ENCODE measurements at regions not wholly inside any gene's neighbourhood (a gene's known extent, or its start where the extent isn't known, plus 50 kb on each side); places are given as distances from the start of the nearest gene placed in this dataset.
"Not testable (repeated sequence)": the region's sequence is repeated elsewhere in the genome, so short reads cannot be mapped to it uniquely, and the experiment has no call there.

DNA sequence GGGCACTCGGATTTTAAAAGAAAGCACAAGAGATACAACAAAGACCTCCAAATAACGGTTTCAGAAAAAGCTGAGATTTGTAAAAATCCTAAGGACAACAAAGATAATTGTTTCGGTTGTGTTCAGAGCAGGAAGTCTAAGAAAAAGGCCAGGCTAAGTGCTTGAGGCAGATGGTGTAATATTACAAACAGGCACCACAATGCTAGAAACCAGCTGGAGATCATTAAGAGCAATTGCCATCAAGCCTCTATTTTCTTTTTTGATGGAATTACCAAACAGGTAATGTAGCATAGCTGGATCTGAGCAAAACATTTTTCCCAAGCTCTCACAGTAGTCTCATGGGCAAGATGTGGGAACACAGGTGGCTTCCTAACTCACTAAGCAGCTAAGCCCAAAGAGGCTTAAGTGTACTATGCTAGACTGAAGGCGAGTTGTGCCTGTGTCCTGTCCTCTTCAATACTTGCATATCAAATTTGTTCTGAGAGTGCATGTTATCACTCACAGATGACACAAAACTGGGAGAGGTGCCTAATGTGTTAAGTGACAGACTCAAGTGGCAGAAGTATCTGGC is 161.6 kb downstream of the GLUL start:
- TF ChIP-seq POLR2AphosphoS5 (IDR thresholded peaks at IDR 0.05): no peak
- TF ChIP-seq, protein P1, sequence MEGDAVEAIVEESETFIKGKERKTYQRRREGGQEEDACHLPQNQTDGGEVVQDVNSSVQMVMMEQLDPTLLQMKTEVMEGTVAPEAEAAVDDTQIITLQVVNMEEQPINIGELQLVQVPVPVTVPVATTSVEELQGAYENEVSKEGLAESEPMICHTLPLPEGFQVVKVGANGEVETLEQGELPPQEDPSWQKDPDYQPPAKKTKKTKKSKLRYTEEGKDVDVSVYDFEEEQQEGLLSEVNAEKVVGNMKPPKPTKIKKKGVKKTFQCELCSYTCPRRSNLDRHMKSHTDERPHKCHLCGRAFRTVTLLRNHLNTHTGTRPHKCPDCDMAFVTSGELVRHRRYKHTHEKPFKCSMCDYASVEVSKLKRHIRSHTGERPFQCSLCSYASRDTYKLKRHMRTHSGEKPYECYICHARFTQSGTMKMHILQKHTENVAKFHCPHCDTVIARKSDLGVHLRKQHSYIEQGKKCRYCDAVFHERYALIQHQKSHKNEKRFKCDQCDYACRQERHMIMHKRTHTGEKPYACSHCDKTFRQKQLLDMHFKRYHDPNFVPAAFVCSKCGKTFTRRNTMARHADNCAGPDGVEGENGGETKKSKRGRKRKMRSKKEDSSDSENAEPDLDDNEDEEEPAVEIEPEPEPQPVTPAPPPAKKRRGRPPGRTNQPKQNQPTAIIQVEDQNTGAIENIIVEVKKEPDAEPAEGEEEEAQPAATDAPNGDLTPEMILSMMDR (IDR thresholded peaks at IDR 0.05): no peak
- TF ChIP-seq EP300 (IDR thresholded peaks at IDR 0.05): no peak
- no peak for TF ChIP-seq POLR2A (IDR thresholded peaks at IDR 0.05)
- Histone ChIP-seq H3K4me1 (peaks cover 0 to 7% (median 3%) of the 10 kb centered on the region in 4 donors), H3K27me3 (no peaks in the 10 kb centered on the region), H3K27ac (no peak overlapping the region), H3K4me3 (no peak overlapping the region), H3K9me3 (no peaks in the 10 kb centered on the region), H3K36me3 (no peaks in the 10 kb centered on the region)
- ATAC-seq (ENCODE audit: low FRiP score in 2 of 2) (no peak), DNase-seq (no peak)
- WGBS, 2 donors: 72 to 74% methylated on average over 4 of the region's 4 CpGs

DNA sequence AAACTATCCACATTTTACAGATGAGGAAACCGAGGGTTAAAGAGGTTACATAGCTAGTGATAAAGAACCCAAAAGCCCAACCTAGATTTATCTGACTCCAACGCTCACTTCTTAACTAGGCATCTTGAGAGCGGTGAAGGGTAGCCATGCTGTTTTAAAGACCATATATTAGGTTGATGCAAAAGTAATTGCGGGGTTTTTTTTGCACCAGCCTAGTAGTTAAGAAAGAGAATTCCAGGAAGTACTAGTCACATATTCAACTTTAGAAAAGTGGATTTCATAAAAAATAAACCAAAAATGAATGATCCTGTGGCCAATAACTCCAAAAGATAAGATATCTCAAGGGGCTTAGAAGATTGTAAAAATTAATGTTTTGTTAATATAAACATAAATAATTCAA is 162.1 kb downstream of the GLUL start:
- no peaks in the 10 kb centered on the region for H3K9me3 ChIP-seq
- no peaks in the 10 kb centered on the region for H3K36me3 ChIP-seq
- WGBS, 2 donors: 86 to 90% methylated on average over 4 of the region's 4 CpGs
- DNase-seq: no peak
- TF ChIP-seq POLR2AphosphoS5 (IDR thresholded peaks at IDR 0.05) (no peak), POLR2A (IDR thresholded peaks at IDR 0.05) (no peak), EP300 (IDR thresholded peaks at IDR 0.05) (no peak)
- TF ChIP-seq, protein P1 (IDR thresholded peaks at IDR 0.05): no peak
- H3K4me1 ChIP-seq: peaks cover 0 to 7% (median 3%) of the 10 kb centered on the region in 4 donors
- no peaks in the 10 kb centered on the region for H3K27me3 ChIP-seq
- no peak overlapping the region for H3K27ac ChIP-seq
- no peak for ATAC-seq (ENCODE audit: low FRiP score in 2 of 2)
- no peak overlapping the region for H3K4me3 ChIP-seq

DNA sequence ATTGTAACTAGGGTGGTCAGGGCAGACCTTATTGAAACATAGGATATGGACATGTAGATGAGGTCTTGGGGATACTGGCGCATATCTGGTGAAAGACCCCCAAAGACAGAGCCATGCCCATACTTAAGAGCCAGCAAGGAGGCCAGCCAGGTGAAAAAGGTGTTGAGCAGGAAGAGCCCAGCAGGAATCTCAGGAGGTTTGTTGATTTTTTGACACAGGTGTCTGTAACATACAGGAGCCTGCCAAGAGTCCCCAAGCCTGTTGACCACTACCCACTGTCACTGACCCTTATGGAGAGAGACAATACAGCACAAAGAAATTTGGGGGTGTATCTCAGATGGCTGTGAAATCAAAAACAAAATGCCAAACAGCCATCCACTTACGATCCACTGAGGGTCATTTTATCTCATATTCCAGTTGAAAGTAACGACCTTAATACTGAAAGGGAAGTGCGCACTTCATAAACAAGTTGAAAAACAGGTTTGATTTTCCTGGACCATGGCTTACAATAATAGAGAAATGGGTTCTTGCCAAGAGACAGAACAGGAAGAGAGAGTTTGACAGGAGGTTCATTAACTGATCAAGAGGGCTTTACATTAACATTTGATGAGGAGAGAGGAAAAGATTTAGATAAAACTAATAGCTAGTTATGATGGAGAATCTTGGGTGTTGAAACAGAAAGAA is 163.6 kb downstream of the GLUL start:
- WGBS, 2 donors: 36 to 42% methylated on average over 4 of the region's 4 CpGs
- TF ChIP-seq POLR2AphosphoS5 (IDR thresholded peaks at IDR 0.05) (no peak), EP300 (IDR thresholded peaks at IDR 0.05) (no peak)
- TF ChIP-seq, protein P1 (IDR thresholded peaks at IDR 0.05): no peak
- H3K4me3 ChIP-seq: no peak overlapping the region
- H3K9me3 ChIP-seq: no peaks in the 10 kb centered on the region
- no peaks in the 10 kb centered on the region for H3K27me3 ChIP-seq
- no peaks in the 10 kb centered on the region for H3K36me3 ChIP-seq
- peak overlapping the region in 3 of 4 donors; percentile 16 to 42 (median 19) for H3K27ac ChIP-seq
- peaks cover 0 to 7% (median 3%) of the 10 kb centered on the region in 4 donors for H3K4me1 ChIP-seq
- DNase-seq: no peak
- ATAC-seq (ENCODE audit: low FRiP score in 2 of 2): no peak

DNA sequence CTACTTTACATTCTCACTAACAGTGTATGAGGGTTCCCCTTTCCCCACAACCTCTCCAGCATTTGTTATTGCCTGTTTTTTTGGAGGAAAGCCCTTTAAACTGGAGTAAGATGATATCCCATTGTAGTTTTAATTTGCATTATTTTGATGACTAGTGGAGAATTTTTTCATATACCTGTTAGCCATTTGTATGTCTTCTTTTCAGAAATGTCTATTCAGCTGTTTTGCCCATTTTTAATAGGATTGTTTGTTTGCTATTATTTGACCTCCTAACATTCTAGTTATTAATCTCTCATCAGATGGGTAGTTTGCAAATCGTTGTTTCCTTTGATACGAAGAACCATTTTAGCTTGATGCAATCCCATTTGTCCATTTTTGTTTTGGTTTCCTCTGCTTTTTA is 165.0 kb downstream of the GLUL start:
- 90 to 92% methylated on average over 2 of the region's 2 CpGs for WGBS, 2 donors
- peaks cover 0 to 4% (median 0%) of the 10 kb centered on the region in 4 donors for H3K9me3 ChIP-seq
- DNase-seq (no peak), ATAC-seq (ENCODE audit: low FRiP score in 2 of 2) (no peak)
- TF ChIP-seq, protein P1 (IDR thresholded peaks at IDR 0.05): no peak
- TF ChIP-seq POLR2A (IDR thresholded peaks at IDR 0.05) (no peak), EP300 (IDR thresholded peaks at IDR 0.05) (no peak)
- H3K36me3 ChIP-seq: no peaks in the 10 kb centered on the region
- H3K27ac ChIP-seq: no peak overlapping the region
- no peaks in the 10 kb centered on the region for H3K27me3 ChIP-seq
- no peak overlapping the region for H3K4me3 ChIP-seq
- peaks cover 0 to 7% (median 3%) of the 10 kb centered on the region in 4 donors for H3K4me1 ChIP-seq

DNA sequence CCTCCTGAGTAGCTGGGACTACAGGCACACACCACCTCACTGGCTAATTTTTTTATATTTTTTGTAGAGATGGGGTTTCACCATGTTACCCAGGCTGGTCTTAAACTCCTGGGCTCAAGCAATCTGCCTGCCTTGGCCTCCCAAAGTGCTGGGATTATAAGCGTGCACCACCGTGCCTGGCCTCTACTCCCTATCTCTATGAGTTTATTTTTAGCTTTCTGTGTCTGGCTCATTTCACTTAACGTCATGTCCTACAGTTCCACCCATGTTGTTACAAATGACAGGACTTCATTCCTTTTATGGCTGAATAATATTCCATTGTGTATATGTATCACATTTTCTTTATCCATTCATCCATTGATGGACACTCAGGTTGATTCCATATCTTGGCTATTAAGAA is 164.2 kb upstream of the ZNF648 start:
- WGBS, 2 donors: 74 to 82% methylated on average over 3 of the region's 3 CpGs

DNA sequence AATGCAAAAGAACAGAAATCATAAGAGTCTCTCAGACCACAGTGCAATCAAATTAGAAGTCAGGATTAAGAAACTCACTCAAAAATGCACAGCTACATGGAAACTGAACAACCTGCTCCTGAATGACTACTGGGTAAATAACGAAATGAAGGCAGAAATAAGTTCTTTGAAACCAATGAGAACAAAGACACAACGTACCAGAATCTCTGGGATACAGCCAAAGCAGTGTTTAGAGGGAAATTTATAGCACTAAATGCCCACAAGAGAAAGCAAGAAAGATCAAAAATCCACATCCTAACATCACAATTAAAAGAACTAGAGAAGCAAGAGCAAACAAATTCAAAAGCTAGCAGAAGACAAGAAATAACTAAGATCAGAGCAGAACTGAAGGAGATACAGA is 160.5 kb upstream of the ZNF648 start:
- 76 to 84% methylated on average over 2 of the region's 2 CpGs for WGBS, 2 donors
- not testable (repeated sequence) for H3K27me3 ChIP-seq; H3K27ac ChIP-seq; H3K9me3 ChIP-seq; DNase-seq; H3K4me1 ChIP-seq; ATAC-seq (ENCODE audit: low FRiP score in 2 of 2); H3K36me3 ChIP-seq; H3K4me3 ChIP-seq

More for the DNA sequence above, 164.2 kb upstream of the ZNF648 start:
- DNase-seq; H3K4me1 ChIP-seq; ATAC-seq (ENCODE audit: low FRiP score in 2 of 2); H3K9me3 ChIP-seq; H3K27ac ChIP-seq; H3K27me3 ChIP-seq; H3K36me3 ChIP-seq; H3K4me3 ChIP-seq: not testable (repeated sequence)

DNA sequence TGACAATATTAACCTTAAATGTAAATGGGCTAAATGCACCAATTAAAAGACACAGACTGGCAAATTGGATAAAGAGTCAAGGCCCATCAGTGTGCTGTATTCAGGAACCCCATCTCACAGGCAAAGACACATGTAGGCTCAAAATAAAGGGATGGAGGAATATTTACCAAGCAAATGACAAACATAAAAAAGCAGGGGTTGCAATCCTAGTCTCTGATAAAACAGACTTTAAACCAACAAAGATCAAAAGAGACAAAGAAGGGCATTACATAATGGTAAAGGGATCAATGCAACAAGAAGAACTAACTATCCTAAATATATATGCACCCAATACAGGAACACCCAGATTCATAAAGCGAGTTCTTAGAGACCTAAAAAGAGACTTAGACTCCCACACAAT is 159.9 kb upstream of the ZNF648 start:
- not testable (repeated sequence) for DNase-seq; ATAC-seq (ENCODE audit: low FRiP score in 2 of 2); H3K27me3 ChIP-seq; H3K4me3 ChIP-seq; H3K27ac ChIP-seq; H3K4me1 ChIP-seq; H3K9me3 ChIP-seq; H3K36me3 ChIP-seq
- 95 to 100% methylated on average over 1 of the region's 1 CpG for WGBS, 2 donors

Data from upper lobe of left lung (tissue), 6 donors.